Fibroblast of mammary gland (primary cell): ENCODE measurements at regions not wholly inside any gene's neighbourhood (a gene's known extent, or its start where the extent isn't known, plus 50 kb on each side); places are given as distances from the start of the nearest gene placed in this dataset.
A peak's percentile ranks its signal among the peaks of the same experiment; 100 is the strongest.
"Not testable (repeated sequence)": the region's sequence is repeated elsewhere in the genome, so short reads cannot be mapped to it uniquely, and the experiment has no call there.

Experiments used
- DNase-seq: peaks from one replicate; pipeline ENCODE4 v3.0.0-alpha.2; 2010; ENCODE audit warnings: low read depth
- H3K4me3 ChIP-seq: 2 replicates; pipeline ENCODE4 v1.5.1; 2011; ENCODE audit warnings: low read depth, mild to moderate bottlenecking, low read length, moderate library complexity; ENCODE audit not compliant: control insufficient read depth
- CTCF ChIP-seq: conservative IDR thresholded peaks from 2 replicates; pipeline ENCODE4 v1.5.1; 2011; ENCODE audit warnings: low read depth, low read length, inconsistent platforms; ENCODE audit not compliant: control insufficient read depth, insufficient read depth

GRCh38 chr10:3564346-3565002 is 220.5 kb downstream of the KLF6 start:
- TF ChIP-seq CTCF, result no peak
- H3K4me3 ChIP-seq, result no peak overlapping the region
- peak; percentile 24 for DNase-seq

GRCh38 chr10:3563298-3563697 is 221.7 kb downstream of the KLF6 start:
- TF ChIP-seq CTCF, result no peak
- DNase-seq, result no peak
- no peak overlapping the region for H3K4me3 ChIP-seq

- not testable (repeated sequence) for DNase-seq, H3K4me3 ChIP-seq
Observed at GRCh38 chr10:3560628-3561027, 224.4 kb downstream of the KLF6 start.

- TF ChIP-seq CTCF, result no peak
- H3K4me3 ChIP-seq, result no peak overlapping the region
- DNase-seq, result no peak
Observed at GRCh38 chr10:3559527-3559926, 225.5 kb downstream of the KLF6 start.

GRCh38 chr10:3559011-3559410 is 226.0 kb downstream of the KLF6 start:
- DNase-seq, result no peak
- no peak for TF ChIP-seq CTCF
- H3K4me3 ChIP-seq, result no peak overlapping the region

- not testable (repeated sequence) for H3K4me3 ChIP-seq
- DNase-seq, result peak; percentile 59
Observed at GRCh38 chr10:3556191-3557017, 228.6 kb downstream of the KLF6 start.

GRCh38 chr10:3554121-3554522 is 230.9 kb downstream of the KLF6 start:
- DNase-seq, result no peak
- no peak for TF ChIP-seq CTCF
- no peak overlapping the region for H3K4me3 ChIP-seq
